ENCODE measurements at regions not wholly inside any gene's neighbourhood (a gene's known extent, or its start where the extent isn't known, plus 50 kb on each side); places are given as distances from the start of the nearest gene placed in this dataset.

- Mint-ChIP-seq H3K27me3 (no peaks in the 10 kb centered on the region), H3K27ac (no peak overlapping the region), H3K36me3 (no peaks in the 10 kb centered on the region), H3K4me1 (ENCODE audit: unreplicated experiment) (no peaks in the 10 kb centered on the region), H3K9me3 (no peaks in the 10 kb centered on the region), H3K4me3 (no peak overlapping the region)
- no peak for TF ChIP-seq CTCF (conservative IDR thresholded peaks at IDR 0.05)
- DNase-seq (ENCODE audit: extremely low spot score, unreplicated experiment): no peak
Observed at GRCh38 chr12:77540097-77540496, 290.6 kb upstream of the NAV3 start.

GRCh38 chr12:77537663-77538062 is 293.0 kb upstream of the NAV3 start:
- Mint-ChIP-seq H3K4me3 (no peak overlapping the region), H3K27ac (no peak overlapping the region), H3K27me3 (no peaks in the 10 kb centered on the region), H3K9me3 (no peaks in the 10 kb centered on the region), H3K36me3 (no peaks in the 10 kb centered on the region), H3K4me1 (ENCODE audit: unreplicated experiment) (no peaks in the 10 kb centered on the region)
- DNase-seq (ENCODE audit: extremely low spot score, unreplicated experiment): no peak
- no peak for TF ChIP-seq CTCF (conservative IDR thresholded peaks at IDR 0.05)

- no peak overlapping the region for H3K4me3 Mint-ChIP-seq
- DNase-seq (ENCODE audit: extremely low spot score, unreplicated experiment): no peak
- no peak for TF ChIP-seq CTCF (conservative IDR thresholded peaks at IDR 0.05)
- H3K9me3 Mint-ChIP-seq: no peaks in the 10 kb centered on the region
- no peaks in the 10 kb centered on the region for H3K36me3 Mint-ChIP-seq
- no peaks in the 10 kb centered on the region for H3K4me1 Mint-ChIP-seq (ENCODE audit: unreplicated experiment)
- H3K27ac Mint-ChIP-seq: no peak overlapping the region
- no peaks in the 10 kb centered on the region for H3K27me3 Mint-ChIP-seq
Observed at GRCh38 chr12:77535734-77536133, 295.0 kb upstream of the NAV3 start.

GRCh38 chr12:77531912-77532311 is 298.8 kb upstream of the NAV3 start:
- DNase-seq (ENCODE audit: extremely low spot score, unreplicated experiment): no peak
- no peak for TF ChIP-seq CTCF (conservative IDR thresholded peaks at IDR 0.05)
- no peaks in the 10 kb centered on the region for H3K27me3 Mint-ChIP-seq
- H3K36me3 Mint-ChIP-seq: no peaks in the 10 kb centered on the region
- no peaks in the 10 kb centered on the region for H3K4me1 Mint-ChIP-seq (ENCODE audit: unreplicated experiment)
- no peak overlapping the region for H3K27ac Mint-ChIP-seq
- no peaks in the 10 kb centered on the region for H3K9me3 Mint-ChIP-seq
- no peak overlapping the region for H3K4me3 Mint-ChIP-seq

GRCh38 chr12:77522247-77522646 is 308.4 kb upstream of the NAV3 start:
- Mint-ChIP-seq H3K27me3 (no peaks in the 10 kb centered on the region), H3K4me3 (no peak overlapping the region), H3K27ac (no peak overlapping the region), H3K36me3 (no peaks in the 10 kb centered on the region), H3K9me3 (no peaks in the 10 kb centered on the region), H3K4me1 (ENCODE audit: unreplicated experiment) (no peaks in the 10 kb centered on the region)
- DNase-seq (ENCODE audit: extremely low spot score, unreplicated experiment): no peak
- TF ChIP-seq CTCF (conservative IDR thresholded peaks at IDR 0.05): no peak

GRCh38 chr12:77521508-77522115 is 309.1 kb upstream of the NAV3 start:
- Mint-ChIP-seq H3K4me3 (no peak overlapping the region), H3K4me1 (ENCODE audit: unreplicated experiment) (no peaks in the 10 kb centered on the region), H3K36me3 (no peaks in the 10 kb centered on the region), H3K27ac (no peak overlapping the region), H3K9me3 (no peaks in the 10 kb centered on the region), H3K27me3 (no peaks in the 10 kb centered on the region)
- no peak for DNase-seq (ENCODE audit: extremely low spot score, unreplicated experiment)
- no peak for TF ChIP-seq CTCF (conservative IDR thresholded peaks at IDR 0.05)
